ENCODE measurements at regions not wholly inside any gene's neighbourhood (a gene's known extent, or its start where the extent isn't known, plus 50 kb on each side); places are given as distances from the start of the nearest gene placed in this dataset.

- Mint-ChIP-seq H3K27me3 (no peaks in the 10 kb centered on the region), H3K4me3 (no peak overlapping the region), H3K9me3 (peaks cover 0 to 21% (median 7%) of the 10 kb centered on the region in 8 donors), H3K4me1 (no peaks in the 10 kb centered on the region), H3K27ac (no peak overlapping the region), H3K36me3 (no peaks in the 10 kb centered on the region)
- H3K9me3 ChIP-seq (ENCODE audit: control insufficient read depth in 1 of 2, low read length in 2 of 2), result no peaks in the 10 kb centered on the region
- no peaks in the 10 kb centered on the region for H3K36me3 ChIP-seq (ENCODE audit: insufficient read depth, low read length)
- intact Hi-C loops (cut with micrococcal nuclease), result no loop called here
- no peak for DNase-seq
- H3K4me3 ChIP-seq (ENCODE audit: low read length in 2 of 2), result no peak overlapping the region
- POLR2A ChIA-PET (ENCODE audit: partially characterized antibody), result no interaction called here
- H3K27me3 ChIP-seq (ENCODE audit: insufficient read depth, low read length), result no peaks in the 10 kb centered on the region
- no peak overlapping the region for H3K27ac ChIP-seq (ENCODE audit: low read depth, low read length)
- CTCF ChIA-PET (ENCODE audit: partially characterized antibody), result no interaction called here
- H3K4me1 ChIP-seq (ENCODE audit: insufficient read depth, low read length), result no peaks in the 10 kb centered on the region
Observed at GRCh38 chr4:19748519-19749479, 502.9 kb upstream of the SLIT2 start.

GRCh38 chr4:19746377-19746776 is 505.3 kb upstream of the SLIT2 start:
- ChIA-PET POLR2A (ENCODE audit: partially characterized antibody) (no interaction called here), CTCF (ENCODE audit: partially characterized antibody) (no interaction called here)
- intact Hi-C loops (cut with micrococcal nuclease), result no loop called here
- no peaks in the 10 kb centered on the region for H3K27me3 ChIP-seq (ENCODE audit: insufficient read depth, low read length)
- H3K4me1 Mint-ChIP-seq, result no peaks in the 10 kb centered on the region
- no peak overlapping the region for H3K27ac Mint-ChIP-seq
- no peak overlapping the region for H3K4me3 ChIP-seq (ENCODE audit: low read length in 2 of 2)
- no peaks in the 10 kb centered on the region for H3K36me3 Mint-ChIP-seq
- no peak overlapping the region for H3K27ac ChIP-seq (ENCODE audit: low read depth, low read length)
- H3K9me3 Mint-ChIP-seq, result peaks cover 0 to 21% (median 8%) of the 10 kb centered on the region in 8 donors
- H3K9me3 ChIP-seq (ENCODE audit: control insufficient read depth in 1 of 2, low read length in 2 of 2), result no peaks in the 10 kb centered on the region
- H3K27me3 Mint-ChIP-seq, result no peaks in the 10 kb centered on the region
- no peak overlapping the region for H3K4me3 Mint-ChIP-seq
- no peaks in the 10 kb centered on the region for H3K36me3 ChIP-seq (ENCODE audit: insufficient read depth, low read length)
- DNase-seq, result no peak
- H3K4me1 ChIP-seq (ENCODE audit: insufficient read depth, low read length), result no peaks in the 10 kb centered on the region

GRCh38 chr4:19743115-19743638 is 508.5 kb upstream of the SLIT2 start:
- no peaks in the 10 kb centered on the region for H3K4me1 ChIP-seq (ENCODE audit: insufficient read depth, low read length)
- no peak overlapping the region for H3K4me3 Mint-ChIP-seq
- peaks cover 0 to 17% (median 13%) of the 10 kb centered on the region in 8 donors for H3K9me3 Mint-ChIP-seq
- ChIA-PET POLR2A (ENCODE audit: partially characterized antibody) (no interaction called here), CTCF (ENCODE audit: partially characterized antibody) (no interaction called here)
- no peak overlapping the region for H3K27ac ChIP-seq (ENCODE audit: low read depth, low read length)
- DNase-seq, result no peak
- H3K4me3 ChIP-seq (ENCODE audit: low read length in 2 of 2), result no peak overlapping the region
- H3K36me3 ChIP-seq (ENCODE audit: insufficient read depth, low read length), result no peaks in the 10 kb centered on the region
- H3K27me3 ChIP-seq (ENCODE audit: insufficient read depth, low read length), result no peaks in the 10 kb centered on the region
- no peaks in the 10 kb centered on the region for H3K36me3 Mint-ChIP-seq
- no peaks in the 10 kb centered on the region for H3K9me3 ChIP-seq (ENCODE audit: control insufficient read depth in 1 of 2, low read length in 2 of 2)
- intact Hi-C loops (cut with micrococcal nuclease), result no loop called here
- no peak overlapping the region for H3K27ac Mint-ChIP-seq
- no peaks in the 10 kb centered on the region for H3K27me3 Mint-ChIP-seq
- no peaks in the 10 kb centered on the region for H3K4me1 Mint-ChIP-seq

GRCh38 chr4:19739101-19739651 is 512.5 kb upstream of the SLIT2 start:
- ChIA-PET CTCF (ENCODE audit: partially characterized antibody) (no interaction called here), POLR2A (ENCODE audit: partially characterized antibody) (no interaction called here)
- no peaks in the 10 kb centered on the region for H3K27me3 Mint-ChIP-seq
- intact Hi-C loops (cut with micrococcal nuclease), result no loop called here
- Histone ChIP-seq H3K27ac (ENCODE audit: low read depth, low read length) (no peak overlapping the region), H3K27me3 (ENCODE audit: insufficient read depth, low read length) (no peaks in the 10 kb centered on the region), H3K4me1 (ENCODE audit: insufficient read depth, low read length) (no peaks in the 10 kb centered on the region), H3K9me3 (ENCODE audit: control insufficient read depth in 1 of 2, low read length in 2 of 2) (no peaks in the 10 kb centered on the region), H3K36me3 (ENCODE audit: insufficient read depth, low read length) (no peaks in the 10 kb centered on the region), H3K4me3 (ENCODE audit: low read length in 2 of 2) (no peak overlapping the region)
- H3K9me3 Mint-ChIP-seq, result peaks cover 0 to 17% (median 7%) of the 10 kb centered on the region in 8 donors
- no peaks in the 10 kb centered on the region for H3K36me3 Mint-ChIP-seq
- H3K4me1 Mint-ChIP-seq, result no peaks in the 10 kb centered on the region
- H3K27ac Mint-ChIP-seq, result no peak overlapping the region
- H3K4me3 Mint-ChIP-seq, result no peak overlapping the region
- DNase-seq, result no peak

DNA sequence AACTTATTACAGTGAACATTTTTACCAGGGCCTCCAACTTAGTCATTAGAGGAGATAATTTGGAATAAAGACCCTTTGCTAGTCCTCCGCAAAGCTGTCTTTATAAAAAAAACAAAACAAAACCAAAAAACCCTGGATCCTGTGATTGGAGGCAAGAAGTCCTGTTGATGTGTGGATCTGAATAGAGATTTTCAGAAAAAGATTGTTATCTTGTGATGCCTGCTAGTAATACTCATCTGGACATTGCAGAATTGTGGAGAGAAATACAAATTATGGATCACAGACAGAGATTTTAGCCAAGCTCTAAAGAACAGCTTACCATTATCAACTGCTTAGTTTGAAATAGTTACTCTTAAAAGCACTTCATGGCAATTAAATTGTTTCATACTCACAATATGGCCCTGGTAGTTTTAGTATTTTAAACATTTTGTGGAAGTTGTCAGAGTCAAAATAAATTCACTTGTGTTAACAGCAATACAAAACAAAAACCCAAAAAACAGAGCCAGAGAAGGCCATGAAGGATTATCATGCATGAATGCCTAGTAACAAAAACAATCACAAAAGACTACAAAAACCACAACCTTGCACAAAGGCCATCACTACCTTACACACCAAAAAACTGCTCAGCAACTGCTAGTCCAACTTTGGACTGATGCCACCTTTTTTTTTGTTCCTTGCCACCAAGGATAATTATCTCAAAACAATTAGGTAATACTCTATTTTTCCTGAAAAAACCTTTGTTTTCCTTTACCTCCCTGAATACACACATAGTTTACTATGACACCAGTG is 514.5 kb upstream of the SLIT2 start:
- H3K4me1 Mint-ChIP-seq, result no peaks in the 10 kb centered on the region
- intact Hi-C loops (cut with micrococcal nuclease), result no loop called here

GRCh38 chr4:19735012-19735411 is 516.7 kb upstream of the SLIT2 start:
- POLR2A ChIA-PET (ENCODE audit: partially characterized antibody), result no interaction called here
- peaks cover 0 to 13% (median 3%) of the 10 kb centered on the region in 8 donors for H3K9me3 Mint-ChIP-seq
- CTCF ChIA-PET (ENCODE audit: partially characterized antibody), result no interaction called here
- intact Hi-C loops (cut with micrococcal nuclease), result no loop called here
- no peak for DNase-seq
- no peak overlapping the region for H3K4me3 Mint-ChIP-seq
- no peaks in the 10 kb centered on the region for H3K9me3 ChIP-seq (ENCODE audit: control insufficient read depth in 1 of 2, low read length in 2 of 2)
- H3K27ac ChIP-seq (ENCODE audit: low read depth, low read length), result no peak overlapping the region
- no peak overlapping the region for H3K4me3 ChIP-seq (ENCODE audit: low read length in 2 of 2)
- H3K4me1 ChIP-seq (ENCODE audit: insufficient read depth, low read length), result no peaks in the 10 kb centered on the region
- no peaks in the 10 kb centered on the region for H3K36me3 ChIP-seq (ENCODE audit: insufficient read depth, low read length)
- no peak overlapping the region for H3K27ac Mint-ChIP-seq
- H3K27me3 ChIP-seq (ENCODE audit: insufficient read depth, low read length), result no peaks in the 10 kb centered on the region
- H3K27me3 Mint-ChIP-seq, result no peaks in the 10 kb centered on the region
- H3K36me3 Mint-ChIP-seq, result no peaks in the 10 kb centered on the region
- H3K4me1 Mint-ChIP-seq, result no peaks in the 10 kb centered on the region

More for the DNA sequence above, 514.5 kb upstream of the SLIT2 start:
- Histone ChIP-seq H3K27me3 (ENCODE audit: insufficient read depth, low read length) (no peaks in the 10 kb centered on the region), H3K27ac (ENCODE audit: low read depth, low read length) (no peak overlapping the region), H3K9me3 (ENCODE audit: control insufficient read depth in 1 of 2, low read length in 2 of 2) (no peaks in the 10 kb centered on the region), H3K4me3 (ENCODE audit: low read length in 2 of 2) (no peak overlapping the region), H3K4me1 (ENCODE audit: insufficient read depth, low read length) (no peaks in the 10 kb centered on the region), H3K36me3 (ENCODE audit: insufficient read depth, low read length) (no peaks in the 10 kb centered on the region)
- H3K27ac Mint-ChIP-seq, result no peak overlapping the region
- ChIA-PET CTCF (ENCODE audit: partially characterized antibody) (no interaction called here), POLR2A (ENCODE audit: partially characterized antibody) (no interaction called here)
- H3K27me3 Mint-ChIP-seq, result no peaks in the 10 kb centered on the region
- no peak for DNase-seq
- peaks cover 0 to 17% (median 5%) of the 10 kb centered on the region in 8 donors for H3K9me3 Mint-ChIP-seq
- H3K36me3 Mint-ChIP-seq, result no peaks in the 10 kb centered on the region
- H3K4me3 Mint-ChIP-seq, result no peak overlapping the region

Measured in CD4-positive, alpha-beta memory T cell (primary cell).